Activated CD8-positive, alpha-beta memory T cell treated with anti-CD3 and anti-CD28 coated beads, Interleukin-2, amount 50 U/mL, for 48 hours (primary cell): ENCODE measurements at regions not wholly inside any gene's neighbourhood (a gene's known extent, or its start where the extent isn't known, plus 50 kb on each side); places are given as distances from the start of the nearest gene placed in this dataset.

Source experiments
- DNase-seq: peaks from one replicate; pipeline ENCODE4 v3.0.0-alpha.2; 2020

DNA sequence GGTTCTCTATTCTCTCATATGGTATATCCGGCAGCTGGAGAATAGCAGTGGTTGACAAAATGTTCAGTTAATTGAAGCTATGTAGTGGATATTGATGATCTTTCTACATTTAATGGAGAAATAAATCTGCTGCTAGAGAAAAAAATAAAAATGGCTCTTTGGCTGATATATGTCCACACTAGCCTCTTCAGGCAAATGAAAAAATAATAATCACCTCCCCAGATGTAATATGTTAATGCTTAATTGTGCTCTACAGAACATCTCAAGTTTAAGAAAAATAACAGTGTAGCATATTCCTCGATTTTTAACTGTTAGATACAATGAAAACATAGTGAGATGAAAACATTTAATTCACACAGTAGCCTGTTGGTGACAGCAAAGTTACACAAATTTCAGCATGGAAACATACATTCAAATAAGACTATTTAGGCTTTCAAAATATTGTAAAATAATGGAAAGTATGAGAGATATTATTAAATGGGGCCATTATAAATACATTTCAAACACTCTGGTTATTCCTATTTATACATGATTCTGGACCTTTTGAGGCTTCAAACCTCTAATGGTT is 543.0 kb downstream of the MAT2B start:
- DNase-seq: no peak

DNA sequence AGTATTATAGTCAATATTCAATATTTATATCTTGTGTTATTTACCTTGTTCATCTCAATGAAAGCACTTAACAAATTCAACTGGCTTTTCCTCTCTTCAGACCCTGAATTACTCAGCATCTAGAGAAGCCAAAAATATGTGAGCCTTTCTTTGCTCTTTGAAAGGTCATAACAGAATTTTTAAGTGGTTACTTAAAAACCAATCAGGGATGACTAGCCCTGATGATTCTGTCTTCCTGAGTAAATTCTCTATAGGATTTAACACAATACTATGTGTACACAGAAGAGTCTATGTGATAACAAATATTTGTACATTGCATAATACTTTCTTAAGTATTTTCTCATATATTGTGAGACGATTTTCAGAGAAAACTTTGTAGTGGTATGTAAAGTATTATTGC is 546.3 kb downstream of the MAT2B start:
- DNase-seq: no peak

DNA sequence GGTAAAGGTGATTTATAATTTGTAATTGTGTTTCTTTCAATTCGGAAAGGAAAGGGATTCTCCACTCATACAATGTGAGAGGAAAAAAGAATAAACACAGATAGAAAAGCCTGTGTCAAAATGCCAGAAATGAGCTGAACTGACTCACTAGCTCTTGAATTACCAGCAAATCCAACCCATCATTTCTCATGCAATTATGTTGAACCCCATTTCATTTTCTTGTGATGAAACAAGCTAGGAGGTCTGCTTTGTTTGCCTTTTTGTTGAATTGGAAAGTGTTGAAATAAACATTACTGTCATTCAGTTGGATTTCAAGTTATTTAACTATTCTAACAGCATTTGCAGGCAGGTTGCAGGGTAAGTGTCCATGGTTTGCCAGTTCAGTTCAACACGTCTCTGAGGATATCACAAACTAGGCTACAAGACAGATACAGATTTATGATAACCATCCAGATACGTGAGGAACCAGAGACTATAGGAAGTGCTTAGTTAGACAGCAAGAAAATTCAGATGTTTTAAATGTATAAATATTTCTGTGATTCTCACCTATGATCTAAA is 547.2 kb downstream of the MAT2B start:
- no peak for DNase-seq

DNA sequence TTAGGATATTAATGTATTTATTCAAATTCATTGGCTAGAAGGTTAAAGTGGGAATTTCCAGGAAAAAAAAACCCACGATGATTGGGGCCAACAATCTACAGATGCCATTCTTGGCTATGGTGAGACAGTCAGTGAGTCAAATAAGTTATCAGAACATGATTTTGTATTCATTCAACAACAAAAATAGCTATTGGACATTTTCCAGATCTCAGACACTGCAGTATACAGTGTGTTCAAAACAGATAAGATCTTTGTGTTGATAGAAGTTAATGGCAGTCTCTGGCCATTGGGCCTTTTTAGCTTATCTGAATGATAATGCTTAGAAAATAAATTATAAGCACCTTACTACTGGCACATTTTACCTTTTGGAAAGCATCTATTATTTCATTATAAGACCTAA is 547.7 kb downstream of the MAT2B start:
- no peak for DNase-seq

DNA sequence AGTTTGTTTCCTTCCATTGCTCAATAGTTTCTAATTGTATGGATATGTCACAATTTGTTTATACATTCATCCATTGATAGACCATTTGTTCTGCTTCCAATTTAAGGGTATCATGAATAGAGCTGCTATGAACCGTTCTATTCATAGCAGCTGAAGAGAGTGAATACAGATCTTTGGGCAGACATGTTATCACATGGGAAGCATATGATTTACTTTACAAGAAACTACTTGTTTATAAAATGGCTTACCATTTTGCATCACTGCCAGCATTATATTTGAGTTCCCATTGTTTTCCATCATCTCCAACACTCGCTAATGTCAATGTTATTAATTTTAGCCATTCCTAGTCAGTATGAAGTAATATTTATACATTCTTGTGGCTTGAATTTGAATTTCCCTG is 549.0 kb downstream of the MAT2B start:
- DNase-seq: no peak

DNA sequence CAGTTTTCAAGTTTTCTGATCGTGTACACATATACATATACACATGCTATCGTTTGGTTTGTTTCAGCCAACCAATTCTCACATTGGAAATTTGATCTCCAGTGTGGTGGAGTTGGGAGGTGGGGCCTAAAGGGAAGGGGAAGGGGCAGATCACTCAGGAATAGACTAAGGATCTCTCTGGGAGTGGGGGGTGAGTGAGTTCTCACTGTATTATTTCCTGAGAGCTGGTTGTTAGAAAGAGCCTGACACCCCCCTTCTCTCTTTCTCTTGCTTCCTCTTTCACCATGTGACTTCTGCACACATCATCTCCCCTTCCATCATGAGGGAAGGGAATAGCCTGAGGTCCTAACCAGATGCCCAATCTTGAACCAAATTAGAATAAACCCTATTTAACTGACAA is 551.7 kb downstream of the MAT2B start:
- DNase-seq: no peak

DNA sequence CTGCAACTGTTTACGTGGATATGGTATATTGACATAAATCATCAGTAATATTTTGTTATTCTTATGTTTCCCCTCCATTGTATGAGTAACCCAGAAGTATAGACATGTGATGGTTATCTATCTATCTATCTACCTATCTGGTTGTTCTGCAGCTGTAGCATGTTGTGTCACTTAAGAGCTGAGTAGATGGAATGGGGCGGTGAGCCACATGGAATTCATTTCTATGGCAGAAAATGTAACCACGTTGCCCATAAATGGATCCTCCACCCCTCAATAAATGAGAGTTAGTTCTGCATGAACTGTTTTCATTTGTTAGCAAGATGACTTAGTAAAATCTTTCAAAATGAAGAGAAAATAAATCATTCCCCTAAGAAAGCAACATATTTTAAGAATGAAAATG is 553.2 kb downstream of the MAT2B start:
- DNase-seq: no peak

DNA sequence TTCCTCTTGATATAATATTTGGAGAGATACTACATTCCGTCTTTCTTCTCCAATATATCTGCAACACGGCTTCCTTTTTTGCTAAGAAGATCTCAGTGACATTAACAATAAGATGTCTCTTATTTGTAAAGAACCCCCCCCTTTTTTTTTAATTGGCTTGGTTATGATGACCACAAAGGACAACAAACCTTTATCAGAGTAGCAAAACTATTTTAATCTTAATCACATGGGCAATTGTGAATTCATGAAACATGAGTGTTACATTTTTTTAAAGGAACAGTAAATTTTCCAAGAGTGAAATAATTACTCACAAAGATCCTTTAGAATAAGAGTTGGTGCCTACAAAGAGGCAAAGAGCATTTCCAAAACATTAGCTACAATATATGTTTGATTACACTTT is 554.1 kb downstream of the MAT2B start:
- no peak for DNase-seq

DNA sequence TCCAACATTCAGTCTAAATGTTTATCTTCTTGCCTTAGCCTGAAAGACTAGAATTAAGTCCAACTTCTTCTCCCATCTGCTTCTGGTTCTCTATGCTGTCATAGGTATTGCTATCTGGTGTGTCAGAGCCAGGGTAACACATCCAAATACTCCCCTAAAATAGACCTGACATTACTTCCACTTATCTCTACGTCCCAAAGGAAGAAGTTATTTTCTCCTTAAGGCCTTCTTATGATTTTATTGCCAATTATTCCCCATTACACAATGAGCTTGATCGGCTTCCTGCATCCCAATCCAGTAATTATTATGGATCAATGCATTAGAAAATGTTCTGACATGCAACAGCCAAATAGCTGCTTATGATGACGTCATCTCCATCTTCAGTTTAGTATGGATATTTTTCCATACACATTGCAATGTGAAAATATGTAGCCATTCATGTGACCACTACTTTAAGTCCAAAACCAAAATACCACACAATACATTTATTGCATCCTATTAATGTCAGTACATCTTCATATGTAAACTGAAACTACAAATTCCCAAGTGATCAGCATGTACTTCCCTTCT is 555.5 kb downstream of the MAT2B start:
- no peak for DNase-seq

DNA sequence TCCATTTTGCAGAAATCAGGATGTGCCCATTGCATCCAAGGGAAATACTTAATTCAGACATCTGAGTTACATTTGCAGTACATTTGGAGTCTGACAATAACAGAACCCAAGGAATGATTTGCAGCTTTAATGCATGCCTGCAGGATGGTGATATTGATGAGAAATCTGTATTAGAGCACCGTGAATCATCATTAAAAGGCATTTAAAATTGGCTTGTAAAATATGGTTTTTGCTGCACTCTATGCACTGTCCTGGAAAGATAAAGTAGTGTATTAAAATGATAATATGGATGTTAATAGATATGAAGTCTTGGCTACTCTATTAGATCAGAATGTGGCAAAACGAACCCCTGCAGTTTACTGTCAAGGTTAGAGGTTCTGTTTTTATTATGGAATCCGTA is 556.9 kb downstream of the MAT2B start:
- DNase-seq: no peak

DNA sequence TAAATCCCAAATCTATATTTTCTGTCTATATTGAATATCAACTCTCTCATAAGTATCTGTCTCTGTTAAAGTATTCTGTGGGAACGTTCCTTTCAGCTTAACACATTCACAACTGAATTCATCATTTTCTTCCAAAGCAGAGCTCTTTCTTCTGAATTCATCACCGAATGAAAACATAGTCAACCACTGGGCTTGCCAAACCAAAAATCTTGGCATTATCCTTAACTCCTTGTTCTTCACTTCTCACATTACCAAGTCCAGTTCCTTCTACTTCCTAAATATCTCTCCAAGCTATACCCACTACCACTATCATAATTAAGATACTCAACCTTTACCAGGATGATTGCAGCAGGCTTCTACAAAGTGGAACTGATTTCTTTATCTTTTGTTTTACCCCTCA is 559.8 kb downstream of the MAT2B start:
- DNase-seq: no peak

DNA sequence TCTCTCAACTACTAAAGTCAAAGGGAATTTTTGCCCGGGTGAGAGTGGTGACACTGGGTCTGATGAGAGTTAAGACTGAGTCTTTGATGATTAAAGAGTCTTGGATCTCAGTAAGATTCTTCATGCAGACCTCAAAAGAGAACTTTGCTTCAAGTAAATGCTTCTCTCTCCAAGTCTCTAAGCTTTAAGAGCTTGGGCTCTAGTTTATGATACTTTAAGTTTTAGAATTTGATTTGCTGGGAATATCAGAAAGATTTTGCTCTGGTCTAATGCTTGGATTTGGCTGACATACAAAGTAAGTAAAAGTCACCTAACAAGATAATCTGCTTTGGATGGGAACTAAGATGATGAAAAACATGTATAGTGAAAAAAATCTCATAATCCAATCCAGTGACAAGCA is 566.3 kb downstream of the MAT2B start:
- no peak for DNase-seq

DNA sequence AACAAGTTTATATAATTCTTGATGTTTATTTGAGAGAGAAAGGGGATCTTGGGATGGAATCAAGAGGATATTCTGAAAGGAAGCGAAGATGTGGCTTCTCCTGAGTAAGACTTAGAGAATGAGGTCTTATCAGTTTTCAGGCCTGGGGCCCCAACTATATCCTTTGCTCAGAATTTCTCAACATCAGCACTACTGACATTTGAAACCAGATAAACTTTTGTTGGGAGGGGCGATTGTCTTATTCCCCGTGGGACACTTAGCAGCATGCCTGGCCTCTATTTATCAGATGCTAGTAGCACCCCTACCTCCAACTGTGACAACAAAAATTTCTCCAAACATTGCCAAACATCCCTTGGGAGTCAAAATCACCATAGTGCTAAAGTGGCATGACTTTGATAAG is 567.7 kb downstream of the MAT2B start:
- no peak for DNase-seq

DNA sequence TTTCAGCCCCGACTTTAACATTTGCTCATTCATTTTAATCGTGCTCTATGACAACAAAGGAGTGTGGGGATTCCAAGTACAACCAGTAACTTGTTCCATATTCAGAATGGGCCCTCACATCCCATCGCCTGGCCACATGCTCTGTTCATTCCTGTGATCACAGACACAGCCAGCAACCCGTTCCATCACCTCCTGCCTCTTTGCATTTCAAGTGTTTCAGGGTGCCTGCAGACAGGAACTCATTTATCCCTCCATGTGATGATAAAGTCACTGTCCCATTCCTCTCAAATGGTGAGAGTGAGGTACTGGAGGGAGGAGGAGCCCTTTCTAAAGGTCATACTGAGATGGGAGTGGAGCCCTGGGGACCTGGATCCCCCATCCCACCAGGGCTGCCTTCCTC is 571.1 kb downstream of the MAT2B start:
- no peak for DNase-seq

DNA sequence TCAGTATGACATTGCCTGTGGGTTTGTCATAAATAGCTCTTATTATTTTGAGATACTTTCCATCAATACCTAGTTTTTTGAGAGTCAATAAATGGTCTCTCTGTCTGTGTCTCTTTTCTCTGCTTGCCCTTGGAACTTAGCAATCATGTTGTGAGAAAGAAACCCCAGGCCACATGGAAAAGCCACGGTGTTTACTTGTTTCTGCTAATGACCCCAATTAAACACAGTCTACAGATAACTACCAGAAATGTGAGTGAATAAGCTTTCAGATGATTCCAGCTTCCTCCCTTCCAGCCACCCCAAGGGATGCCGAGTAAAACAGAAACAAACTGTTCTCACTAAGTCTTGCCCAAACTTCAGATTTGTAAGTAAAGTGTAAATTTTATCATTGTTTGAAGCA is 584.9 kb downstream of the MAT2B start:
- DNase-seq: no peak

DNA sequence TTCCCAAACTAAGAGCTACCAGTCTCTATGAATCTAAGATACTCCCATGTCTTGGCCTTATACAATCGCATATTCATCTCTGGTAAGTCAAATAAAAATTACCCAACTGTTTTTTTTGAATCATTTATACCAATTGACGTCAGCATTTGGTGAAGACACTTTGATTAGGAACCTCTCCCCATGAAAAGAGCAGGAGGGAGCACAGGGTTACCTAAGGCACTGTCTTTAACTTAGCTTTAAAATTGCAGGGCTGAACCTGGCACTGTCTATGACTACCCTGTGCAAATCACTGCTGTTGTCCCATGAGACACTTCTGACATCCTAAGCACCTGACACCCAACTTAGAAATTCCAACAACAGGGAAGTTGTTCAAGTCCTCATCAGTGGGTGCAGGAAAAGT is 586.4 kb downstream of the MAT2B start:
- no peak for DNase-seq

DNA sequence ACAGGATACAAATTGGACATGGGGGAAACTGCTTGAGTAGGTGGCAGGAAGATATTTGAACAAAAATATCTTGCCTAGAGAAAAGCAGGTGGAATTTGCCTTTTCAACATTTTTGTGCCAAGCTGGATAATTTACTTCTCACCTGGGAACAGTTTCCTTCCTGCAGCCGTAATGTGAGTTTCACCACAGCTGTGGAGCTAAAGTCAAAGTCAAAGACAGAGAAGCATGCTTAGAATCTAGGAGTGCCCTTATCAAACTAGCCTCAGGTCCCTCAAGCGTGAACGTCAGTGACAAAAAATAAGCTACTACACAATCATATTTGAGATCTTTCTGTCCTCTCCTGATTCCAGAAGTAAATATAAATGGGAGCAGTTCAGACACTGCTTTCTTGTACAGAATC is 588.9 kb downstream of the MAT2B start:
- no peak for DNase-seq

DNA sequence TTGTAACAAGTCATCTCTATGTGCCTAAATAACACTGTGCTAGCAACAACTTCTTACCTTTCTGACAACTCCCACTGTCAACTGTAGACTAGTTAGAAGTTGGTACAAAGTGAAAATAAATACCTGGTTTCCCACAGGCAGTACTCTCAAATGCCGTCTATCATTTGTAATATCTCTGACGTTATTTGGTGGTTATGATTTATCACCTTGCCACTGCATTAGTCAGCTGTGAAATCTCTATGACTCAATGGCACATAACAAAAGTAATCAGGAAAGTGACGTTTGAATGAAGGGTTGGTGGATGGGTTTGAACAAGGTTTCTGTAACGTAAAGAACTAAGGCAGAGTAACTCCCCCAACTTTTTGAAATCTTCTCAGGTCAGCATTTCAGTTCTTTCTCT is 592.3 kb downstream of the MAT2B start:
- DNase-seq: no peak

DNA sequence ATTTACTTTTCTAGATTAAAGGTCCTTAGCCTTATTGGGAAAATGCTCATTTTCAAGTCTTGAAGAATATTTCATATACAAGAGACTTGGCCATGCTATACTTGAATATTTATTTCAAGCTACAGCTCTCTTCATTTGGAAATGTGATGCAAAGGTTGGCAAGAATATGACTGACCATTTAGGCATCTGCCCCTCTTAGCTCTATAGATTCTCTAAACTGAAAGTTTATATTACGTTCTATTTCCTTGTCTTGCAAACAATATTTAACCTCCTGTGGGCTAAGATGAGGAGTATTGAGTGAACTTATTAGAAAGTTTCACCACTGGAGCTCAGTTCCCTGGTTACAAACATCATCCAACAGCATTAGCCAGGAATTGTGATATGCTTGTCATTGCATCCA is 593.1 kb downstream of the MAT2B start:
- DNase-seq: no peak

DNA sequence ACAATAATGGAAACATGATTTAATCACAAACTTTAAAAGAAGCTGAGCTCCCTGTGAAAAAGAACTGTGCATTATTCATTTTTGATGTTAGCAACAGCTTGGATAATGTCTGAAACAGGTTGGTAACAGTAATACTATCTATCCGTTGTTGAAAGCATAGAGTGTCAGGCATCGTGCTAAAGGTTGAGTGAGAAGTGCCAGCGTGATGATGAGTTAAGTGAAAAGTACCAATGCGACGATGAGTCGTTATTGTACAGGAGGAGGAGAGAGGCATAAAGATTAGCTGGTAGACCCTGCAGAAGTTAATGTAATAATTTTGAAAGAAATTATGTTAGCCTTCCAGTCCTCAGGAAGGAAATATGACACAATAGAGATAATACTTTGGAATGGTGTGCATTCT is 593.6 kb downstream of the MAT2B start:
- DNase-seq: no peak

DNA sequence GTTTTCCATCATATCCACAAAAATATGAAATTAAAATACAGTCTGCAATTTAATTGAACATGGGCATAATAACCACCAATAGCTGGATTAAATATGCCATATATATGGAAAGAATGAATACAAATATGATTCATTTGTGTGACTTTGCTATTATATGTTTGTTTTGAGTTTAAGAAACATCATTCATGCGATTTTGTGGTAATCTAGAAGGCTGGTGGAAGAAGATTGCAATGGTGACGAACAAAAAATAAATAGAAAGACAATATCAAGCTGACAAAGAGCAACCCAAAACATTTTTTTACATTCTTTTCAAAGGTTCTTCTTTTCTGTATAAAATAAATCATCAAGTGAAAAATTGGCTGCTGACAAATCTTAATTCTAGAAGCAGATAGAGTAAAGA is 610.0 kb downstream of the MAT2B start:
- DNase-seq: no peak

DNA sequence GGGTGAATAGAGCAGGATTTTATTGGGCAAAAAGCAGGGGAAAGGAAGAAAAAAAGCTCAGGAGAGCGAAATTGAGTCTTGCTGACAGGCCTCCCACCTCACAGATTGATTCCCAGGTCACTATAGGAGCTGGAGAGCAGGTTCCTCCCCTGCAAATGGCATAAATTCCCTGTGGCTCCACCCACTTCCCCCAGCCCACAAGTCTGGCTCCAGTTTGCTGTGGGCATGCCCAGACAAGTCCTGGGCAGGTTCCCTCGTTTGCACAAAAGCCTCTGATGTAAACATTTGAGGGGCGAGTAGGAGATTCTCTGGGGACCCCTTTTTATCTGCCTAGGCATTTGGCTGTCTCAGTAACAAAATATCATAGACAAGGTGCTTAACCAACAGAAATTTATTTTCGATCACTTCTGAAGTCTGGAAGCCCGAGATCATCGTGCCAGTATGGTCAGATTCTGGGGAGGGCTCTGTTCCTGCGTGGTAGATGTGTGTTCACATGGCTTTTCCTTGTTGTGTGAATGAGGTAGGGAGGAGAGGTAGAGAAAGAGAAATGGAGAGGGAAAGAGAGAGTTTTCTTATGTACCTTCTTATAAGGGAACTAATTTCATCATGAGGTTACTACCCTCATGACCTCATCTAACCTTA is 614.5 kb downstream of the MAT2B start:
- DNase-seq: no peak

DNA sequence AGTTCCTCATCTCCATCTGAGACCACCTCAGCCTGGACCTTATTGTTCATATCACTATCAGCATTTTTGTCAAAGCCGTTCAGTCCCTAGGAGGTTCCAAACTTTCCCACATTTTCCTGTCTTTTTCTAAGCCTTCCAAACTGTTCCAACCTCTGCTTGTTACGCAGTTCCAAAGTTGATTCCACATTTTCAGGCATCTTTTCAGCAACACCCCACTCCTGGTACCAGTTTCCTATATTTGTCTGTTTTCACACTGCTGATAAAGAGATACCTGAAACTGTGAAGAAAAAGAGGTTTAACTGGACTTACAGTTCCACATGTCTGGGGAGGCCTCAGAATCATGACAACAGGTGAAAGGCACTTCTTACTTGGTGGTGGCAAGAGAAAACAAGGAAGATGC is 622.1 kb downstream of the MAT2B start:
- DNase-seq: no peak

DNA sequence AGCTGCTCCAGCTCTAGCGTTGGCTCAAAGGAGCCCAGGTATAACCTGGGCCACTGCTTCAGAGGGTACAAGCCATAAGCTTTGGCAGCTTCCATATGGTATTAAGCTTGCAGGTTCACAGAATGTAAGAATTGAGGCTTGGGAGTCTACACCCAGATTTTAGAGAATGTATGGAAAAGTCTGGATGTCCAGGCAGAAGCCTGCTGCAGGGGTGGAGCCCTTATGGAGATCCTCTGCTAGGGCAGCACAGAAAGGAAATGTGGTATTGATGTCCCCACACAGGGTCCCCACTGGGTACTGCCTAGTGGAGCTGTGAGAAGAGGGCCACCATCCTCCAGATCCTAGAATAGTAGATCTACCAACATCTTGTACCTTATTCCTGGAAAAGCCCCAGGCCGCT is 626.9 kb downstream of the MAT2B start:
- no peak for DNase-seq

DNA sequence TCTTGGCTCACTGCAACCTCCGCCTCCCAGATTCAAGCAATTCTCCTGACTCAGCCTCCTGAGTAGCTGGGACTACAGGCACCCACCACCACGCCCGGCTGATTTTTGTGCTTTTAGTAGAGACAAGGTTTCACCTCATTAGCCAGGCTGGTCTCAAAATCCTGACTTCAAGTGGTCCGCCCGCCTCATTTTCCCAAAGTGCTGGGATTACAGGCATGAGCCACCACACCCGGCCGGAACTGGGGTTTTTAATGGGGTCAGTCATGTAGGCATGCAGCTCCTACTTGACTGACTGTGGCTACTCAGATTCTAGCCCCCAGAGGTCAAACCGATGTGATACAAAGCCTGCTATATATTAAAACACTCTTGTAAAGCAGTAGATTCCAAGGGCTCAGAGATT is 631.7 kb downstream of the MAT2B start:
- DNase-seq: no peak
